Hematopoietic multipotent progenitor cell treated with erythropoietin and hydrocortisone succinate and interleukin-3 and kit ligand, for 17 days (in vitro differentiated cells): ENCODE measurements at regions not wholly inside any gene's neighbourhood (a gene's known extent, or its start where the extent isn't known, plus 50 kb on each side); places are given as distances from the start of the nearest gene placed in this dataset.
"Not testable (repeated sequence)": the region's sequence is repeated elsewhere in the genome, so short reads cannot be mapped to it uniquely, and the experiment has no call there.

Source experiments
- DNase-seq: peaks from one replicate; pipeline ENCODE4 v3.0.0-alpha.2; 2015; ENCODE audit warnings: low spot score

DNA sequence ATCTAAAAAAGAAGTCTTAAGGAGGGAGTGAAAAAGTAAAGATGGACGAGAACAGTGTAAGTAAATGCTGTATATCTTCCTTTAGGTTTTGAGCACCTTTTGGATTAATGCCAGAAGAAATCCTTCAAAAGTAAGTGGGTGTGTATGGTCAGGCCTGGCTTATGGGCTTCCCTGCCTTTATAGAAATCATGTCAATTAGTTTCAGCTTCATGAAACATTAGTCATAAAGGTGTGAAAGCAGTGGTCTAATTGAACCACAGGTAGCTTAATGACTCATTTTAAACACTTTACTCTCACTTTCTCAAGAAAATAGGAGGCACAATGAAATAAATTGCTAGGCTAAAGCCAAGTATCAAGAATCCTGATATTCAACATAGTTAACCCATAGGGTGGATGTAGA lies 467.4 kb upstream of the DPPA4 start:
- no peak for DNase-seq

GRCh38 chr3:109806929-109807328 lies 469.6 kb upstream of the DPPA4 start:
- no peak for DNase-seq

- DNase-seq, result no peak
Measured at GRCh38 chr3:109809513-109809912, 472.2 kb upstream of the DPPA4 start.

- no peak for DNase-seq
Measured at GRCh38 chr3:109818081-109818480, 480.7 kb upstream of the DPPA4 start.

- DNase-seq, result no peak
Measured at GRCh38 chr3:109819734-109820133, 482.4 kb upstream of the DPPA4 start.

DNA sequence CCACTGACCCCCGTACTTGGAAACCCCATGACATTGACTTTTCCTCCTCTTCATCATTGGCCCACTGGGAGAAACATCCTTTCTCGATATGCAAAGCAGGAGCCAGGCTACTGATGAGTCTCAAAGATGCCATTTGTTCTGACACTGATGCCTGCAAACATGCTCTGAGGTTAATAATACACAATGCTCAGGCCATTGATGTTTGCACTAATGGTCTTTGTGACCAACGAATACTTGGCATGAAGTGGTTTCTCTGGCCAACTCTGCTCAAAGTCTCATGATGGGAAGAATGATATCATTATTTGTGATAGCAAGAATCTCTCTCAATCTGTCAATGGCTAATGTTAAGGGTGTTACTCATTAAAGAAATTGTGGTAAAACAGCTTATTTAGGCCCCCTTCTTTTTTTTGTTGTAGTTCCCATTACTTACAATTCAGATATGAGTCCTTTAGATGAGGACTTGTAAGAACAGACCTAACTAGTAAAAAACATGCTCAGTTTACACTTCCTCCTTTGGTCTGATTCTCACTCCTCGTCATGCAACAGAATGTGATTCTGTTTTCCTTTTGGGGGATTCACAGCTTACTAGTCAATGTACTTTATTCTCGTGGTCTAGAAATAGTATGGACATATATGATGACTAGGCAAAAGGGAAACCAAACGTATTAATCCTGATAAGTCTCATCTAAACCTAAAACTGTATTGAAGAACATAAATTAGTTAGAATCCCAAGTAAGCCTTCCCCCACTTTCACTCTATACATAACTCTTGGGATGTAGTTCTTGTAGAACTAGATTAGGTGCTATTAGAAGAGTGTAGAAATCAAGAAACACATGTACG lies 488.8 kb upstream of the DPPA4 start:
- DNase-seq, result no peak

GRCh38 chr3:109831403-109831802 lies 494.1 kb upstream of the DPPA4 start:
- no peak for DNase-seq

DNA sequence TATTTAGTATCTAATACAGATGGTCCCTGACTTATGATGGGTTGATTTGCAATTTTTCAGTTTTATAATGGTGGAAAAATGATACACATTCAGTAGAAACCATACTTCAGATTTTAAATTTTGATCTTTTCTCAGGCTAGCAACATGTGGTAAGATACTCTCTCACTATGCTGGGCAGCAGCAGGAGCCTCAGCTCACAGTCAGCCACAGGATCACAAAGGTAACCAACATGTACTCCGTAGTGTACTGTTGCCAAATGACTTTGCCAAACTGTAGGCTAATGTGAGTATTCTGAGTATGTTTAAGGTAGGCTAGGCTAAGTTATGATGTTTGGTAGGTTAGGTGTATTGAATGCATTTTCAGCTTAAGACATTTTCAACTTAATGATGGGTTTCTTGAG lies 498.6 kb upstream of the DPPA4 start:
- DNase-seq, result no peak

DNA sequence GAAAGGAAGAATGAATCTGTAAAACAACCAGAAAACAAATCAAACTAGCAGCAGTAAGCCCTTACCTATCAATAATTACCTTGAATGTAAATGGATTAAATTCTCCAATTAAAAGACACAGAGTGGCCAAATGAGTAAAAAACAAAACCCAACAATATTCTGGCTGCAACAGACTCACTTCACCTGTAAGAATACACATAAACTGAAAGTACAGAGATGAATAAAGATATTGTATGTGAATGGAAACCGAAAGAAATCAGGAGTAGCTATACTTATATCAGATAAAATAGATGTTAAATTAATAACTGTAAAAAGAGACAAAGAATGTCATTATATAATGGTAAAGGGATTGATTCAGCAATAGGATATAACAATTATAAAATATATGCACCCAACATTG lies 514.5 kb upstream of the DPPA4 start:
- no peak for DNase-seq

- no peak for DNase-seq
Measured at GRCh38 chr3:109852283-109852682, 514.9 kb upstream of the DPPA4 start.

DNA sequence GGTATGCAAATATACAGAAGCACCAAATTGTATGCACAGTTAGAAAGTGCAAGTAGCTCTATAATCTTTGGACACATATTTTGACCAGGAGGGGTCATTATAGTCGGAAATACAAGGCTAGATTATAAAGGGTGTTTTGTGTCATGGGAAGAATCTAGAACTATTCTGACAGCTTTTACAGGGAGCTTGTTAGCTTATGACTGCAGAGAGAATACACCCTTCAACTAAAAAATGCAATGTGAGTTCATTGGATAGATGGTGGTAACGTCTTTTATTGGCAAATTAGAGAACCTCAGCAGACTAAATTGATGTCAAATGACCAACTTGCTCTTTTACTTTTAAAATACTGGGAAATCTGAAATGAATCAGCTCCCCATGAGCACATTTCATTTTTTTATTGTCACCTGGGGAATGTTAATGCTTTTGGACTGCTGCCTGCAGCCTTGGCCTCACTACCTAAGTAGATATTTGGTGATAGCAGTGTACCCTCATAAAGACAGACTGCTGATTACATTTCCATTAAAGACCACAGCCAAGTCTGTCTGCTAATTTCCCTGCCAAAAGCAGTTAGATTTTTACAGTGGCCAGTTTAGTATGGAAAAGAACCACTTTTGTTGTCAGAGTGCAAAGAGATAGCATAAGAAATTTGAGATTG lies 515.9 kb upstream of the DPPA4 start:
- DNase-seq, result no peak

DNA sequence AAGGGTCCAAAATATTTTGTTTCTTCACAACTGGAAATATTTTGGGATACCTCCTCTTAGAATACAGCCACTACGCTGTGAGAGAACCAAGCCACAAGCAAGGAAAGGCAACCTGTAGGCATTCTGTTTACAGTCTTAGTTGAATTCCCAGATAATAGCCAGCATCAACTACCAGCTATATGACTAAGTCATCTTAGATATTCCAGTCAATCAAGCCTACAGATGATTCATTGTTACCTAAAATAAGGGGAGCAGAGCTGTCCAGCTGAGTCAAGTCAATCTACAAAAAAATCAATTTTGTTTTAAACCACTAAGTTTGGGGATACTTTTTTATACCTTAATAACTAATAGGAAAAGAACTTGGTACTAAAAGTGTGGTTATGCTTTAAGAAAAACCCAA lies 526.4 kb upstream of the DPPA4 start:
- no peak for DNase-seq

- no peak for DNase-seq
Measured at GRCh38 chr3:109864452-109864851, 527.1 kb upstream of the DPPA4 start.

GRCh38 chr3:109869586-109869985 lies 532.2 kb upstream of the DPPA4 start:
- no peak for DNase-seq

DNA sequence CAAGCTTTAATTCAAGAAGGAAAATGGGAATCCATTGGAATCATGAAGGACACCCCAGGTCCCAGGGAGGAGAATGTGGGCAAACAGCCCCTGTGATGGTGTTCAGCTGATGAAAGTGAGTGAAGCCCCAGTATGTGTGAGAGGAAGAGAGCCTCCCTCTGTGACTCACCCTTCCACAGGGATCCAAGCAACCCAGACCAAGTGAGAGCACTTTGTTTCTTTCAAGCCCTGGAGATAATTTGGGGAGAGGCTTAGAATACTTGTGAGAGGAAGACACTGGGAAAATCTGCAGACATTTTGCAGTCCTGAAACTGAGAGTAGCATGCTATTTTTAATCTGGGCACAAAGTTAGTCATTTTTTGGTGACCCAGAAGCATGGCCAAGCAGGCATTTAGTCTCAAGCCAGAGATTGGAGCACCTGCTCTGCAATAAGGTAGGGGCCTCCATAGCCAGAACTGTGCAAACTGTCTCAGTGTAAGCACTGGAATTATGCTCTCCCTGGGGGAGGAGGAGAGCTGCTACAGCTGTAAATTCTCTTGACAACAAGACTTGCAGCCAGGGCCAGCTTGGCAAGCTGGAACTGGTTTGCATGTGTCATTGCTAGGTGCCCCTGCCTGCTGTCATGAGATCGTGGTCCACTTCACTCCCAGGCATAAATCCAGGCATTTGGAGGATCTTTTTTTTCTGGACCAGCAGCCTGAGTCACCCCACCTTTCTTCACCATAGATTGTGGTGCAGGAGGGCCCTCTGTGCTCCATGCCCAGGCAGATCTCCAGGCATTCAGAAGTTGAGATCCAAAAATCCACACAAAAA lies 537.8 kb upstream of the DPPA4 start:
- DNase-seq, result no peak

DNA sequence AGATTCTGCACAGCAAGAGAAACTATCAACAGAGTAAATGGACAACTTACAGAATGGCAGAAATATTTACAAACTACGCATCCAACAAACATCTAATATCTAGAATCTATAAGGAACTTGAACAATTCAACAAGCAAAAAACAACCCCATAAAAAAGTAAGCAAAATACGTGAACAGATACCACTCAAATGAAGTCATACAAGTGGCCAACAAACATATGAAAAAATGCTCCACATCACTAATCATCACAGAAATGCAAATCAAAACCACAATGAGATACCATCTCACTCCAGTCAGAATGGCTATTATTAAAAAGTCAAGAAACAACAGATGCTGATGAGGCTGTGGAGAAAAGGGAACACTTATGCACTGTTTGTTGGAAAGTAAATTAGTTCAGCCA lies 540.3 kb upstream of the DPPA4 start:
- DNase-seq, result not testable (repeated sequence)

DNA sequence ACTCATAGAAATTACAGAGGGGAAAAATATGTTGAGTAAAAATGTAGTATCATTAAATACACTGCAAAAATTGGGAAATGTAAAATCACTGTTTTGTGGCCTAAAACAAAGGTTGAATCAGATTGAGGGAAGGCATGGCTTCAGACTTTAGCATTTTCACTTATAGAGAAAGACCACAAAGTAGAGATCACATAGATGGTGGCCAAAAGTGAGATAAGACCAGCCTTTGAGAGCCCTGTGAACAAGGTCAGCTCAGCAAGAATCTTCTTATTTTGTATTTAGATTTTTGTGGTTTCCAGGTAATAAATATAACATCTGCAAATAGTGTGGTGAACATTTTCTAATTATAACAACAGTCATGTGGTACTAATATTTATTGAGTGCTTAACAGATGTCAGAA lies 544.8 kb upstream of the DPPA4 start:
- no peak for DNase-seq

DNA sequence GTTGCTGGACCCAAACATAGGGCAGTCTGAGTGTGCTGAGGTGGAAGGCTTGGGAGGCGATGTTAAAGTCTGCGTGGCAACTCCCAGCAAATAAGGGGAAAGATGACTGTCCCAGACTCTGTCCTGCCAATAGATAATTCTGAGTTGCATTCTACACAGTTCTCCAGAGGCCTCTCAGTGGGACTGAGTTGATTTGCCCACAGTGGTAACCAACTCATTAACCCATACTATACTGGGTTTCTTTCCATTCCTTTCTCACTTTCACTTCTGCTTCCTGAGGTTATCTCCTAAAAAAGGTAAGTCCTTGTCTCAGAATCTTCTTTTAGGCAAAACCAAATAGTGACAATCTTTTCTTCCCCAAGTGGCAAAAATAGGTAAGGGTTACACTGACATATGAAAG lies 549.9 kb upstream of the DPPA4 start:
- no peak for DNase-seq

DNA sequence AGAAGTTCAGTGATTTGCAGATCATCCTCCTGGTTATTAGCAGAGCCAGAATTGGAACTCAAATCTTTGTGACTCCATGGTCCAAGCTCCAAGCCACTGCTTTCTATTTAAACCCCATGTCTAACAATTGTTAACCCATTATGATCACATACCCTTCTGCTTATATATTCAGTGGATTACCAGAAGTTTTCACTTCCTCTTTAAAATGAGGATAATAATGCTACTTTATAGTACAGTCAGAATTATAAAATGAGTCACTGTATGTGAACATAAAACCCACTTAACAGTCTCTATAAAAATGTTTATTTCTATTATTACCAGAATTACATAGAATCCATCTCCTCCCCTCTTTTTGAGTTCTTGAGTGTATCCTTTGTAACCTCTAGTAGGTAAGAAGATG lies 550.7 kb upstream of the DPPA4 start:
- no peak for DNase-seq

DNA sequence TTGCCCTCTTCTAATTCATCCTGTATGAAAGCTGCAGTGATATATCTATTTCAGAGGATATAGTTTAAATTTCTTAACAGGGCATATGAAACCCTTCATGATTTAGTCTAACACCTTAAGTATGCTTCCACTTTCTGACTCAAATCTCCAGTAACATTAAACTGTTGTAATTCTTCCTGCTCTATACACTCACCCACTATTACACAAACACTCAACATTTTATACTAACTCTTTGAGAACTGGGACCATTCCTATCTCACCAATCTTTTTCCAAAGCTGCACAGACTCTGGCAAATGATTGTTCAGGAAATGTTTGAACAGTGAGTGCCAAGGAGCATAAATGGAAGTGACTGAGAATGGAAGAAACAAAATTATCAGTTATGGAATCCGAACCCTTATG lies 560.4 kb upstream of the DPPA4 start:
- DNase-seq, result no peak

DNA sequence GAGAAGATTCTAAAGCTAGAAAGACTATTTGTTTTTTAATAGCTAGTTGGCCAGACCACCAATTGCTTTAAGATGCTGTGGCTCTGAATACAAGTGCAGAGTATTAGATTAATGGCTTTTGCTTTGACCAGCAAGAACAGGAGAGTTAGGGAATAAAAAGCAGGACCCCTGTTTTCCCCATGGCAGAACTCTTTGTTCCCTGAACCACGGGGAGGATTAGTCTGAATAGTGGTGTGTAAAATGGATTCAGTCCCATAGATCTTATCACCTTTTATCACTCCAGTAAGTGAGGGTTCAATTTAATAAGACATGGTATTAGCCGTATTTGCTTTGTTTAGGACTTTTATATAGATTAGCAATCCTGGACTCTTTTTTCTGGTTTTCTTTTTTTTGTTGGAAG lies 562.6 kb upstream of the DPPA4 start:
- DNase-seq, result no peak

GRCh38 chr3:109900783-109901182 lies 563.4 kb upstream of the DPPA4 start:
- DNase-seq, result no peak

- DNase-seq, result no peak
Measured at GRCh38 chr3:109902549-109902948, 565.2 kb upstream of the DPPA4 start.
